H1 (cell line): ENCODE measurements at regions not wholly inside any gene's neighbourhood (a gene's known extent, or its start where the extent isn't known, plus 50 kb on each side); places are given as distances from the start of the nearest gene placed in this dataset.

Experiments used
- NANOG ChIP-seq: IDR thresholded peaks from 2 replicates; pipeline ENCODE4 v1.6.1; 2011; ENCODE audit warnings: low read length, low read depth, mild to moderate bottlenecking, inconsistent platforms; ENCODE audit not compliant: insufficient read depth, poor library complexity, severe bottlenecking
- TEAD4 ChIP-seq: IDR thresholded peaks from 2 replicates; pipeline ENCODE4 v1.6.1; 2012; ENCODE audit warnings: low read depth, low read length, inconsistent platforms, mixed read lengths
- TF ChIP-seq, protein P1 (sequence below), 3 experiments: IDR thresholded peaks; 1 replicate in 2 of 3; 2 replicates in 1 of 3; pipeline versions ENCODE4 v1.5.1 to v1.6.1; 2011; ENCODE audit warnings: low read length in 3 of 3, mild to moderate bottlenecking in 3 of 3, inconsistent platforms in 2 of 3, low read depth in 1 of 3, moderate library complexity in 1 of 3; ENCODE audit not compliant: insufficient read depth in 1 of 3; ENCODE audit errors: control extremely low read depth in 1 of 3
- TF ChIP-seq, protein P2 (sequence below): IDR thresholded peaks from 2 replicates; pipeline ENCODE4 v1.6.1; 2012; ENCODE audit warnings: low read length, inconsistent platforms

DNA sequence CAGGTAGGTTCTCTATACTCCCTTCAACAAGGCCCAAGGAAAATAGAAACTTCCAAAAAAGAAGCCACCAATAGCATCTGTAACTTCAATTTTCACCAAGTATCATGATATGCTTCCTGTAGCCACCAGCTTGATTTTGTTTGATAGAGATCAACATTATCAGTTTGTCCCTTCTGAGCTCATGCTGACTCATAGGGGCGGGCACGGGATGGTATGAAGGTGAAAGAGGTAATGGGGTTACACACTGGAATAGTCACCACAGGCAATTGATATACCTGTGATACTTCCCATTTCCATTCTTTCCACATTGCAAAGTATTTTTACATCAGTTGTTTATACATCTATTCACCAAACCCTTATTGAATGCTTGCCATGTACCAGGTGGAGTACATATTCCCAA lies 134.1 kb downstream of the KCNA5 start:
- TF ChIP-seq, protein P1, sequence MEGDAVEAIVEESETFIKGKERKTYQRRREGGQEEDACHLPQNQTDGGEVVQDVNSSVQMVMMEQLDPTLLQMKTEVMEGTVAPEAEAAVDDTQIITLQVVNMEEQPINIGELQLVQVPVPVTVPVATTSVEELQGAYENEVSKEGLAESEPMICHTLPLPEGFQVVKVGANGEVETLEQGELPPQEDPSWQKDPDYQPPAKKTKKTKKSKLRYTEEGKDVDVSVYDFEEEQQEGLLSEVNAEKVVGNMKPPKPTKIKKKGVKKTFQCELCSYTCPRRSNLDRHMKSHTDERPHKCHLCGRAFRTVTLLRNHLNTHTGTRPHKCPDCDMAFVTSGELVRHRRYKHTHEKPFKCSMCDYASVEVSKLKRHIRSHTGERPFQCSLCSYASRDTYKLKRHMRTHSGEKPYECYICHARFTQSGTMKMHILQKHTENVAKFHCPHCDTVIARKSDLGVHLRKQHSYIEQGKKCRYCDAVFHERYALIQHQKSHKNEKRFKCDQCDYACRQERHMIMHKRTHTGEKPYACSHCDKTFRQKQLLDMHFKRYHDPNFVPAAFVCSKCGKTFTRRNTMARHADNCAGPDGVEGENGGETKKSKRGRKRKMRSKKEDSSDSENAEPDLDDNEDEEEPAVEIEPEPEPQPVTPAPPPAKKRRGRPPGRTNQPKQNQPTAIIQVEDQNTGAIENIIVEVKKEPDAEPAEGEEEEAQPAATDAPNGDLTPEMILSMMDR (IDR thresholded peaks at IDR 0.05; ENCODE audit: control extremely low read depth in 1 of 3, insufficient read depth in 1 of 3, low read depth in 1 of 3, low read length in 3 of 3), result no peak
- TF ChIP-seq TEAD4, result no peak
- TF ChIP-seq, protein P2, sequence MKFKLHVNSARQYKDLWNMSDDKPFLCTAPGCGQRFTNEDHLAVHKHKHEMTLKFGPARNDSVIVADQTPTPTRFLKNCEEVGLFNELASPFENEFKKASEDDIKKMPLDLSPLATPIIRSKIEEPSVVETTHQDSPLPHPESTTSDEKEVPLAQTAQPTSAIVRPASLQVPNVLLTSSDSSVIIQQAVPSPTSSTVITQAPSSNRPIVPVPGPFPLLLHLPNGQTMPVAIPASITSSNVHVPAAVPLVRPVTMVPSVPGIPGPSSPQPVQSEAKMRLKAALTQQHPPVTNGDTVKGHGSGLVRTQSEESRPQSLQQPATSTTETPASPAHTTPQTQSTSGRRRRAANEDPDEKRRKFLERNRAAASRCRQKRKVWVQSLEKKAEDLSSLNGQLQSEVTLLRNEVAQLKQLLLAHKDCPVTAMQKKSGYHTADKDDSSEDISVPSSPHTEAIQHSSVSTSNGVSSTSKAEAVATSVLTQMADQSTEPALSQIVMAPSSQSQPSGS, result no peak
- TF ChIP-seq NANOG, result no peak
